ENCODE measurements at regions not wholly inside any gene's neighbourhood (a gene's known extent, or its start where the extent isn't known, plus 50 kb on each side); places are given as distances from the start of the nearest gene placed in this dataset.

- no peak for DNase-seq (ENCODE audit: low read depth in 4 of 4, low spot score in 1 of 4)
Measured at GRCh38 chr22:27397036-27397953, 404.3 kb downstream of the MN1 start.

- no peak for DNase-seq (ENCODE audit: low read depth in 4 of 4, low spot score in 1 of 4)
Measured at GRCh38 chr22:27397954-27398342, 403.6 kb downstream of the MN1 start.

- DNase-seq (ENCODE audit: low read depth in 4 of 4, low spot score in 1 of 4), result no peak
Measured at GRCh38 chr22:27399161-27399560, 402.4 kb downstream of the MN1 start.

- no peak for DNase-seq (ENCODE audit: low read depth in 4 of 4, low spot score in 1 of 4)
Measured at GRCh38 chr22:27400811-27401210, 400.7 kb downstream of the MN1 start.

GRCh38 chr22:27401321-27401720 is 400.2 kb downstream of the MN1 start:
- no peak for DNase-seq (ENCODE audit: low read depth in 4 of 4, low spot score in 1 of 4)

- no peak for DNase-seq (ENCODE audit: low read depth in 4 of 4, low spot score in 1 of 4)
Measured at GRCh38 chr22:27404441-27404840, 397.1 kb downstream of the MN1 start.

GRCh38 chr22:27405672-27406388 is 395.7 kb downstream of the MN1 start:
- peak in 2 of 4 experiments; percentile 4 to 15 for DNase-seq (ENCODE audit: low read depth in 4 of 4, low spot score in 1 of 4)

GRCh38 chr22:27406389-27406861 is 395.1 kb downstream of the MN1 start:
- DNase-seq (ENCODE audit: low read depth in 4 of 4, low spot score in 1 of 4), result no peak

GRCh38 chr22:27407369-27407985 is 394.1 kb downstream of the MN1 start:
- no peak for DNase-seq (ENCODE audit: low read depth in 4 of 4, low spot score in 1 of 4)

GRCh38 chr22:27408068-27408467 is 393.5 kb downstream of the MN1 start:
- DNase-seq (ENCODE audit: low read depth in 4 of 4, low spot score in 1 of 4), result no peak

GRCh38 chr22:27409299-27409698 is 392.3 kb downstream of the MN1 start:
- no peak for DNase-seq (ENCODE audit: low read depth in 4 of 4, low spot score in 1 of 4)

- DNase-seq (ENCODE audit: low read depth in 4 of 4, low spot score in 1 of 4), result no peak
Measured at GRCh38 chr22:27412866-27413445, 388.6 kb downstream of the MN1 start.

GRCh38 chr22:27413702-27414101 is 387.9 kb downstream of the MN1 start:
- DNase-seq (ENCODE audit: low read depth in 4 of 4, low spot score in 1 of 4), result no peak

- no peak for DNase-seq (ENCODE audit: low read depth in 4 of 4, low spot score in 1 of 4)
Measured at GRCh38 chr22:27416511-27417420, 384.8 kb downstream of the MN1 start.

GRCh38 chr22:27417421-27417814 is 384.1 kb downstream of the MN1 start:
- no peak for DNase-seq (ENCODE audit: low read depth in 4 of 4, low spot score in 1 of 4)

GRCh38 chr22:27418261-27418660 is 383.3 kb downstream of the MN1 start:
- no peak for DNase-seq (ENCODE audit: low read depth in 4 of 4, low spot score in 1 of 4)

GRCh38 chr22:27419473-27419872 is 382.1 kb downstream of the MN1 start:
- no peak for DNase-seq (ENCODE audit: low read depth in 4 of 4, low spot score in 1 of 4)

- DNase-seq (ENCODE audit: low read depth in 4 of 4, low spot score in 1 of 4), result no peak
Measured at GRCh38 chr22:27420195-27420816, 381.2 kb downstream of the MN1 start.

GRCh38 chr22:27420817-27421361 is 380.7 kb downstream of the MN1 start:
- DNase-seq (ENCODE audit: low read depth in 4 of 4, low spot score in 1 of 4), result no peak

GRCh38 chr22:27422442-27422841 is 379.1 kb downstream of the MN1 start:
- DNase-seq (ENCODE audit: low read depth in 4 of 4, low spot score in 1 of 4), result no peak

Measured in stimulated activated CD4-positive, alpha-beta T cell treated with anti-CD3 and anti-CD28 coated beads, Interleukin-1b, Interleukin-23, amount 100 ng/mL, for 24 hours (primary cell).